ENCODE measurements at regions not wholly inside any gene's neighbourhood (a gene's known extent, or its start where the extent isn't known, plus 50 kb on each side); places are given as distances from the start of the nearest gene placed in this dataset.

- TF ChIP-seq, protein P1, sequence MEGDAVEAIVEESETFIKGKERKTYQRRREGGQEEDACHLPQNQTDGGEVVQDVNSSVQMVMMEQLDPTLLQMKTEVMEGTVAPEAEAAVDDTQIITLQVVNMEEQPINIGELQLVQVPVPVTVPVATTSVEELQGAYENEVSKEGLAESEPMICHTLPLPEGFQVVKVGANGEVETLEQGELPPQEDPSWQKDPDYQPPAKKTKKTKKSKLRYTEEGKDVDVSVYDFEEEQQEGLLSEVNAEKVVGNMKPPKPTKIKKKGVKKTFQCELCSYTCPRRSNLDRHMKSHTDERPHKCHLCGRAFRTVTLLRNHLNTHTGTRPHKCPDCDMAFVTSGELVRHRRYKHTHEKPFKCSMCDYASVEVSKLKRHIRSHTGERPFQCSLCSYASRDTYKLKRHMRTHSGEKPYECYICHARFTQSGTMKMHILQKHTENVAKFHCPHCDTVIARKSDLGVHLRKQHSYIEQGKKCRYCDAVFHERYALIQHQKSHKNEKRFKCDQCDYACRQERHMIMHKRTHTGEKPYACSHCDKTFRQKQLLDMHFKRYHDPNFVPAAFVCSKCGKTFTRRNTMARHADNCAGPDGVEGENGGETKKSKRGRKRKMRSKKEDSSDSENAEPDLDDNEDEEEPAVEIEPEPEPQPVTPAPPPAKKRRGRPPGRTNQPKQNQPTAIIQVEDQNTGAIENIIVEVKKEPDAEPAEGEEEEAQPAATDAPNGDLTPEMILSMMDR (IDR thresholded peaks at IDR 0.05), result no peak
- intact Hi-C loops (cut with DNase I), result no loop called here
- H3K4me3 ChIP-seq, result no peak overlapping the region
- no peak overlapping the region for H3K27ac ChIP-seq
- no peaks in the 10 kb centered on the region for H3K4me1 ChIP-seq
- no peak for DNase-seq
- H3K27me3 ChIP-seq, result no peaks in the 10 kb centered on the region
- no peak overlapping the region for H3K9ac ChIP-seq (ENCODE audit: low read depth in 2 of 2, low read length in 2 of 2)
- no peaks in the 10 kb centered on the region for H3K9me3 ChIP-seq
- no peaks in the 10 kb centered on the region for H3K36me3 ChIP-seq
Observed at GRCh38 chr10:117726596-117727295, 184.2 kb downstream of the EMX2 start.

- Histone ChIP-seq H3K9ac (ENCODE audit: low read depth in 2 of 2, low read length in 2 of 2) (no peak overlapping the region), H3K27me3 (no peaks in the 10 kb centered on the region), H3K27ac (no peak overlapping the region), H3K4me3 (no peak overlapping the region), H3K36me3 (no peaks in the 10 kb centered on the region), H3K4me1 (no peaks in the 10 kb centered on the region), H3K9me3 (no peaks in the 10 kb centered on the region)
- intact Hi-C loops (cut with DNase I), result no loop called here
- no peak for DNase-seq
- TF ChIP-seq, protein P1 (IDR thresholded peaks at IDR 0.05), result no peak
Observed at GRCh38 chr10:117727421-117727820, 184.9 kb downstream of the EMX2 start.

DNA sequence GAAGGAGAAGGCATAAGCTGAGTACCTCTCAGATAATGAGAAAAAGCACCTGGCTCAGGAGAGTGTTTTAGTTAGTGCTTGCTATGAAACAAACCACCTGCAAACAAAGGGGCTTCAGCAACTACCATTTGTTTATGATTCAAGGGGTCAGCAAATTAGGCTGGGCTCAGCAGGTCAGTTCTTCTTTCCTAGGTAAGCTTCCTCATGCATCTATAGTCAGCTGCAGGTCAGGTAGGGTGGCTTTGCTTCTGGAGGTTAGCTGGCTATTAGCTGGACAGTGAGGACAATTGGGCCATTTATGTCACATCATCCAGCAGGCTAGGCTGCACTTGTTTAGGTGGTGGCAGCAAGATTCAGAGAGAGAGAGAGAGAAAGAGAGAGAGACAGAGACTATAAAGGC lies 185.5 kb downstream of the EMX2 start:
- no peaks in the 10 kb centered on the region for H3K27me3 ChIP-seq
- no peaks in the 10 kb centered on the region for H3K4me1 ChIP-seq
- intact Hi-C loops (cut with DNase I), result no loop called here
- H3K4me3 ChIP-seq, result no peak overlapping the region
- H3K9ac ChIP-seq (ENCODE audit: low read depth in 2 of 2, low read length in 2 of 2), result no peak overlapping the region
- H3K36me3 ChIP-seq, result no peaks in the 10 kb centered on the region
- no peaks in the 10 kb centered on the region for H3K9me3 ChIP-seq
- no peak for DNase-seq
- TF ChIP-seq, protein P1 (IDR thresholded peaks at IDR 0.05), result no peak
- no peak overlapping the region for H3K27ac ChIP-seq

- DNase-seq, result no peak
- Histone ChIP-seq H3K4me3 (no peak overlapping the region), H3K9ac (ENCODE audit: low read depth in 2 of 2, low read length in 2 of 2) (no peak overlapping the region), H3K4me1 (no peaks in the 10 kb centered on the region), H3K36me3 (no peaks in the 10 kb centered on the region), H3K27me3 (no peaks in the 10 kb centered on the region), H3K27ac (no peak overlapping the region), H3K9me3 (no peaks in the 10 kb centered on the region)
- TF ChIP-seq, protein P1 (IDR thresholded peaks at IDR 0.05), result no peak
- intact Hi-C loops (cut with DNase I), result no loop called here
Observed at GRCh38 chr10:117729156-117729555, 186.6 kb downstream of the EMX2 start.

DNA sequence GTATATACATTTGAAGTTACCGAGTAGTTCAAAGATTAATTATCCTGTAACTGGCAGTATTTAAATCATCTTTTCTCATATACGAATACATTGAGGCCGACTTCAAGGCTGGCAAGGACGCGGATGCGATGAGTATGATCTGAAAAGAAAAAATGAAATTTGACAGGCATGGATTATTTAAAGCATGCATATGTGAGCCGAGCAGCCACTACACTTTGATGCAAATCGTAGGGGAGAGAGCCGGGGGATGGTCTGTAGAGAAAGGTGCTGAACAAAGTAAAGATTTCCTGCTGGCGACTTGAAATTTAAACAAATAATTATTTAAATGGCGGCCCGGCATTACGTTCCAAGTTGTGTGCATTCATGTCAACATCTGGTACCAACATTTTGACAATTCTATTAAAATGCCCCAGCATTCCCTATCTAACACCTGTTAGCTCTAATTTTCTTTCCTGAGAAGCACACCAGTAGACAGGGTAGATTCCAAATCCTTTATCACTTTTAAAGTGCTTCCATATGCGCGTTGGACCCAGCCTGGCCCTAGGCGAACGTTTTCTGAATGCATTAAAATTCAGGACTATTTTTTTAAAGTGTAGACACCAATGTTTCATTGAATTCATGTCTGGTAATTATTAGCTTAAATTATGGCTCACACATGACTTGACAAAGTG lies 188.7 kb downstream of the EMX2 start:
- no peaks in the 10 kb centered on the region for H3K36me3 ChIP-seq
- H3K9me3 ChIP-seq, result no peaks in the 10 kb centered on the region
- peaks cover 3% of the 10 kb centered on the region for H3K27me3 ChIP-seq
- H3K9ac ChIP-seq (ENCODE audit: low read depth in 2 of 2, low read length in 2 of 2), result no peak overlapping the region
- no peak overlapping the region for H3K27ac ChIP-seq
- no peak overlapping the region for H3K4me3 ChIP-seq
- TF ChIP-seq, protein P1 (IDR thresholded peaks at IDR 0.05), result no peak
- no peaks in the 10 kb centered on the region for H3K4me1 ChIP-seq
- DNase-seq, result no peak
- intact Hi-C loops (cut with DNase I), result no loop called here

All from colonic mucosa (tissue), 4 donors.